Liver (tissue), 8 donors: ENCODE measurements at regions not wholly inside any gene's neighbourhood (a gene's known extent, or its start where the extent isn't known, plus 50 kb on each side); places are given as distances from the start of the nearest gene placed in this dataset.

Source experiments
- DNase-seq: peaks from one replicate; pipeline ENCODE4 v3.0.0-alpha.2; 2017; ENCODE audit warnings: low spot score
- H3K27ac ChIP-seq, 2 donors: one replicate each; pipeline ENCODE4 v1.7.0; 2013; ENCODE audit warnings: inconsistent platforms in 2 of 2, low read length in 2 of 2, control low read depth in 1 of 2, low read depth in 1 of 2, mild to moderate bottlenecking in 1 of 2
- H3K27me3 ChIP-seq, 4 donors: one replicate each; pipeline versions ENCODE4 v1.6.1 to v1.7.0; 2013; ENCODE audit warnings: low read length in 3 of 4, inconsistent platforms in 1 of 4, mild to moderate bottlenecking in 1 of 4, moderate library complexity in 1 of 4; ENCODE audit not compliant: control insufficient read depth in 4 of 4, insufficient read depth in 4 of 4
- H3K36me3 ChIP-seq, 4 donors: one replicate each; pipeline versions ENCODE4 v1.6.1 to v1.7.0; 2013; ENCODE audit warnings: low read length in 3 of 4, mild to moderate bottlenecking in 3 of 4, low read depth in 1 of 4, moderate library complexity in 1 of 4; ENCODE audit not compliant: control insufficient read depth in 4 of 4, insufficient read depth in 3 of 4
- H3K4me1 ChIP-seq, 4 donors: one replicate each; pipeline versions ENCODE4 v1.6.1 to v1.7.0; 2013; ENCODE audit warnings: low read length in 3 of 4, mild to moderate bottlenecking in 3 of 4, moderate library complexity in 1 of 4; ENCODE audit not compliant: control insufficient read depth in 4 of 4, insufficient read depth in 4 of 4
- H3K4me3 ChIP-seq, 3 donors: one replicate each; pipeline versions ENCODE4 v1.6.1 to v1.7.0; 2013; ENCODE audit warnings: low read length in 3 of 3, control low read depth in 1 of 3, low read depth in 1 of 3, mild to moderate bottlenecking in 1 of 3
- H3K9ac ChIP-seq, 2 donors: one replicate each; pipeline ENCODE4 v1.7.0; 2013; ENCODE audit warnings: low read length in 2 of 2, mild to moderate bottlenecking in 2 of 2, moderate library complexity in 2 of 2, control low read depth in 1 of 2, low read depth in 1 of 2
- H3K9me3 ChIP-seq, 4 donors: one replicate each; pipeline versions ENCODE4 v1.6.1 to v1.7.0; 2013; ENCODE audit warnings: low read length in 3 of 4; ENCODE audit not compliant: control insufficient read depth in 4 of 4
- EGR1 ChIP-seq, 2 donors: IDR thresholded peaks; 2 replicates each; pipeline ENCODE4 v1.6.1; 2016 to 2018; ENCODE audit warnings: antibody characterized with exemption in 2 of 2, low read depth in 2 of 2
- FOXA1 ChIP-seq: IDR thresholded peaks from 2 replicates; pipeline ENCODE4 v1.6.1; 2016; ENCODE audit warnings: antibody characterized with exemption
- FOXA2 ChIP-seq: IDR thresholded peaks from 2 replicates; pipeline ENCODE4 v1.6.1; 2016; ENCODE audit warnings: antibody characterized with exemption
- GABPA ChIP-seq, 2 donors: IDR thresholded peaks in 1 of 2; conservative IDR thresholded peaks in 1 of 2; 2 replicates each; pipeline ENCODE4 v1.6.1; 2016; ENCODE audit warnings: antibody characterized with exemption in 2 of 2, mild to moderate bottlenecking in 1 of 2, moderate library complexity in 1 of 2
- HNF4A ChIP-seq, 2 donors: conservative IDR thresholded peaks; 2 replicates each; pipeline ENCODE4 v1.6.1; 2016; ENCODE audit warnings: antibody characterized with exemption in 2 of 2, mild to moderate bottlenecking in 2 of 2
- HNF4G ChIP-seq: IDR thresholded peaks from 2 replicates; pipeline ENCODE4 v1.6.1; 2016; ENCODE audit warnings: antibody characterized with exemption
- JUND ChIP-seq, 2 donors: IDR thresholded peaks; 2 replicates each; pipeline ENCODE4 v1.6.1; 2016; ENCODE audit warnings: antibody characterized with exemption in 2 of 2
- NR2F2 ChIP-seq: IDR thresholded peaks from 2 replicates; pipeline ENCODE4 v1.6.1; 2016; ENCODE audit warnings: antibody characterized with exemption
- RAD21 ChIP-seq, 2 donors: IDR thresholded peaks; 2 replicates each; pipeline ENCODE4 v1.6.1; 2016; ENCODE audit warnings: antibody characterized with exemption in 2 of 2, mild to moderate bottlenecking in 2 of 2
- RXRA ChIP-seq, 2 donors: IDR thresholded peaks; 2 replicates each; pipeline ENCODE4 v1.6.1; 2017 to 2018; ENCODE audit warnings: antibody characterized with exemption in 2 of 2, mild to moderate bottlenecking in 1 of 2
- SP1 ChIP-seq: IDR thresholded peaks from 2 replicates; pipeline ENCODE4 v1.6.1; 2018; ENCODE audit warnings: antibody characterized with exemption, mild to moderate bottlenecking
- TAF1 ChIP-seq: conservative IDR thresholded peaks from 2 replicates; pipeline ENCODE4 v1.6.1; 2016; ENCODE audit warnings: antibody characterized with exemption, mild to moderate bottlenecking
- YY1 ChIP-seq: IDR thresholded peaks from 2 replicates; pipeline ENCODE4 v1.6.1; 2016; ENCODE audit warnings: antibody characterized with exemption, mild to moderate bottlenecking
- WGBS: extraction: QIAGEN DNeasy Blood & Tissue Kit; methylation state at CpG from one replicate; pipeline ENCODE4 v1.1.7; 2013; 5-methylcytosine and 5-hydroxymethylcytosine counted together
- TF ChIP-seq, protein P1 (sequence below): IDR thresholded peaks from 2 replicates; pipeline ENCODE4 v1.6.1; 2016; ENCODE audit warnings: antibody characterized with exemption
- TF ChIP-seq, protein P2 (sequence below): fragments of 150-350 bp; IDR thresholded peaks from 2 replicates; pipeline ENCODE4 v1.5.1; 2017; ENCODE audit warnings: improper control_type of control experiment, low read depth, low read length; ENCODE audit not compliant: missing input control
- TF ChIP-seq, protein P3 (sequence below): IDR thresholded peaks from 2 replicates; pipeline ENCODE4 v1.6.1; 2016; ENCODE audit warnings: antibody characterized with exemption
- TF ChIP-seq, protein P4 (sequence below): IDR thresholded peaks from 2 replicates; pipeline ENCODE4 v1.6.1; 2016; ENCODE audit warnings: antibody characterized with exemption
- donor health status: healthy.
- donor health status: healthy.
- donor health status: healthy.
- donor health status: healthy.
- donor health status: healthy.

DNA sequence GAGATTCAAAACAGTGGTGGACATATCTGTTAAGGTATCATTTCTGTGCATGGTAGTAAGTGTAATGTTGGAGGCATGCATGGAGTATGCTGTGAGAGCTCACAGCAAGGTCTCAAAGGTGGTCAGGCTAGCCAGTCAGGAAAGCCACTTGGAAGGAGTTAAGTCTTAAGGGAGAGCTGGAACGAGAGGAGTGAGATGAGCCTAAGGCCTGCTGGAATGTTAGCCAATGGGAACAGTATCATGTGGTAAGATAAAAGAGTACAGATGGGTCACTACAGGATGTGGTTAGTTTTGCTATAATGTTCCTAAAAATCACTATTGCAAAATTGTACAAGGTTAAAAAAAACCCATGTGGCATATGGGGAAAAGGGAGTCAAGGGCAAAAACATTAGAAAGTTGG lies 311.7 kb upstream of the E2F7 start:
- H3K4me3 ChIP-seq = no peak overlapping the region
- no peaks in the 10 kb centered on the region for H3K36me3 ChIP-seq
- TF ChIP-seq FOXA1 (no peak), RAD21 (IDR thresholded peaks at IDR 0.05) (no peak), FOXA2 (no peak), HNF4A (conservative IDR thresholded peaks at IDR 0.05) (no peak), HNF4G (no peak)
- TF ChIP-seq, protein P1, sequence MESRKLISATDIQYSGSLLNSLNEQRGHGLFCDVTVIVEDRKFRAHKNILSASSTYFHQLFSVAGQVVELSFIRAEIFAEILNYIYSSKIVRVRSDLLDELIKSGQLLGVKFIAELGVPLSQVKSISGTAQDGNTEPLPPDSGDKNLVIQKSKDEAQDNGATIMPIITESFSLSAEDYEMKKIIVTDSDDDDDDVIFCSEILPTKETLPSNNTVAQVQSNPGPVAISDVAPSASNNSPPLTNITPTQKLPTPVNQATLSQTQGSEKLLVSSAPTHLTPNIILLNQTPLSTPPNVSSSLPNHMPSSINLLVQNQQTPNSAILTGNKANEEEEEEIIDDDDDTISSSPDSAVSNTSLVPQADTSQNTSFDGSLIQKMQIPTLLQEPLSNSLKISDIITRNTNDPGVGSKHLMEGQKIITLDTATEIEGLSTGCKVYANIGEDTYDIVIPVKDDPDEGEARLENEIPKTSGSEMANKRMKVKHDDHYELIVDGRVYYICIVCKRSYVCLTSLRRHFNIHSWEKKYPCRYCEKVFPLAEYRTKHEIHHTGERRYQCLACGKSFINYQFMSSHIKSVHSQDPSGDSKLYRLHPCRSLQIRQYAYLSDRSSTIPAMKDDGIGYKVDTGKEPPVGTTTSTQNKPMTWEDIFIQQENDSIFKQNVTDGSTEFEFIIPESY = no peak
- TF ChIP-seq, protein P2, sequence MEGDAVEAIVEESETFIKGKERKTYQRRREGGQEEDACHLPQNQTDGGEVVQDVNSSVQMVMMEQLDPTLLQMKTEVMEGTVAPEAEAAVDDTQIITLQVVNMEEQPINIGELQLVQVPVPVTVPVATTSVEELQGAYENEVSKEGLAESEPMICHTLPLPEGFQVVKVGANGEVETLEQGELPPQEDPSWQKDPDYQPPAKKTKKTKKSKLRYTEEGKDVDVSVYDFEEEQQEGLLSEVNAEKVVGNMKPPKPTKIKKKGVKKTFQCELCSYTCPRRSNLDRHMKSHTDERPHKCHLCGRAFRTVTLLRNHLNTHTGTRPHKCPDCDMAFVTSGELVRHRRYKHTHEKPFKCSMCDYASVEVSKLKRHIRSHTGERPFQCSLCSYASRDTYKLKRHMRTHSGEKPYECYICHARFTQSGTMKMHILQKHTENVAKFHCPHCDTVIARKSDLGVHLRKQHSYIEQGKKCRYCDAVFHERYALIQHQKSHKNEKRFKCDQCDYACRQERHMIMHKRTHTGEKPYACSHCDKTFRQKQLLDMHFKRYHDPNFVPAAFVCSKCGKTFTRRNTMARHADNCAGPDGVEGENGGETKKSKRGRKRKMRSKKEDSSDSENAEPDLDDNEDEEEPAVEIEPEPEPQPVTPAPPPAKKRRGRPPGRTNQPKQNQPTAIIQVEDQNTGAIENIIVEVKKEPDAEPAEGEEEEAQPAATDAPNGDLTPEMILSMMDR = no peak
- H3K4me1 ChIP-seq = no peaks in the 10 kb centered on the region
- 41% methylated on average over 1 of the region's 1 CpG for WGBS
- H3K9ac ChIP-seq = no peak overlapping the region
- no peak for DNase-seq
- H3K27me3 ChIP-seq = no peaks in the 10 kb centered on the region
- H3K27ac ChIP-seq = no peak overlapping the region
- no peaks in the 10 kb centered on the region for H3K9me3 ChIP-seq

DNA sequence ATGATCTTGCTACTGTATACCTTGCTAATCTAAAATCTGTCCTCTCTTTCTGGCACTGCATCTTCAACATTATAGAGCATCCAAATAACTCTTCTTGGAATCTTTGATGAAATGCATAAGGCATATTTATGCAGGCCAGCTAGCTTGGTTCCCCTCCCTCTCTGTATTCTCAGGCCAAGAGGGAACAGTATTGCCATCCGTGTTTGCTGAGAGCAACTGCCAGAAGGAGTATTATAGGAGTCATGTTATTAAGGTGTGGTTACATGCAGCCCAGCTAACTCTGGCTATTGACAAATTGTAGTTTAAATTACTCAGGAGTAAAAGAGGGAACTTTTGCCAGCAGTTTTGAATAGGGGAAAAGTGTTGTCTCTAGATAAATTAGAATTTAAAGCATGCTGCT lies 309.3 kb upstream of the E2F7 start:
- Histone ChIP-seq H3K9me3 (no peaks in the 10 kb centered on the region), H3K9ac (no peak overlapping the region), H3K4me1 (peaks cover 0 to 2% (median 0%) of the 10 kb centered on the region in 4 donors), H3K36me3 (no peaks in the 10 kb centered on the region), H3K27me3 (no peaks in the 10 kb centered on the region), H3K27ac (no peak overlapping the region), H3K4me3 (no peak overlapping the region)
- no peak for DNase-seq
- WGBS = 65% methylated on average over 1 of the region's 1 CpG
- TF ChIP-seq SP1 (no peak), RAD21 (IDR thresholded peaks at IDR 0.05) (no peak), HNF4G (no peak), RXRA (IDR thresholded peaks at IDR 0.05) (no peak), NR2F2 (no peak), FOXA1 (no peak), GABPA (IDR thresholded peaks at IDR 0.05 in 1 of 2, conservative IDR thresholded peaks at IDR 0.05 in 1 of 2) (no peak), JUND (IDR thresholded peaks at IDR 0.05) (no peak), FOXA2 (no peak), YY1 (no peak), HNF4A (conservative IDR thresholded peaks at IDR 0.05) (no peak), EGR1 (IDR thresholded peaks at IDR 0.05; ENCODE audit: low read depth in 2 of 2) (no peak), TAF1 (no peak)
- TF ChIP-seq, protein P3, sequence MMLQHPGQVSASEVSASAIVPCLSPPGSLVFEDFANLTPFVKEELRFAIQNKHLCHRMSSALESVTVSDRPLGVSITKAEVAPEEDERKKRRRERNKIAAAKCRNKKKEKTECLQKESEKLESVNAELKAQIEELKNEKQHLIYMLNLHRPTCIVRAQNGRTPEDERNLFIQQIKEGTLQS = no peak
- TF ChIP-seq, protein P4, sequence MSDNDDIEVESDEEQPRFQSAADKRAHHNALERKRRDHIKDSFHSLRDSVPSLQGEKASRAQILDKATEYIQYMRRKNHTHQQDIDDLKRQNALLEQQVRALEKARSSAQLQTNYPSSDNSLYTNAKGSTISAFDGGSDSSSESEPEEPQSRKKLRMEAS = no peak
- TF ChIP-seq, protein P2 = no peak
